ENCODE measurements at regions not wholly inside any gene's neighbourhood (a gene's known extent, or its start where the extent isn't known, plus 50 kb on each side); places are given as distances from the start of the nearest gene placed in this dataset.

- TF ChIP-seq, protein P1, sequence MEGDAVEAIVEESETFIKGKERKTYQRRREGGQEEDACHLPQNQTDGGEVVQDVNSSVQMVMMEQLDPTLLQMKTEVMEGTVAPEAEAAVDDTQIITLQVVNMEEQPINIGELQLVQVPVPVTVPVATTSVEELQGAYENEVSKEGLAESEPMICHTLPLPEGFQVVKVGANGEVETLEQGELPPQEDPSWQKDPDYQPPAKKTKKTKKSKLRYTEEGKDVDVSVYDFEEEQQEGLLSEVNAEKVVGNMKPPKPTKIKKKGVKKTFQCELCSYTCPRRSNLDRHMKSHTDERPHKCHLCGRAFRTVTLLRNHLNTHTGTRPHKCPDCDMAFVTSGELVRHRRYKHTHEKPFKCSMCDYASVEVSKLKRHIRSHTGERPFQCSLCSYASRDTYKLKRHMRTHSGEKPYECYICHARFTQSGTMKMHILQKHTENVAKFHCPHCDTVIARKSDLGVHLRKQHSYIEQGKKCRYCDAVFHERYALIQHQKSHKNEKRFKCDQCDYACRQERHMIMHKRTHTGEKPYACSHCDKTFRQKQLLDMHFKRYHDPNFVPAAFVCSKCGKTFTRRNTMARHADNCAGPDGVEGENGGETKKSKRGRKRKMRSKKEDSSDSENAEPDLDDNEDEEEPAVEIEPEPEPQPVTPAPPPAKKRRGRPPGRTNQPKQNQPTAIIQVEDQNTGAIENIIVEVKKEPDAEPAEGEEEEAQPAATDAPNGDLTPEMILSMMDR (IDR thresholded peaks at IDR 0.05; ENCODE audit: low read depth, low read length): no peak
- no peak overlapping the region for H3K4me3 ChIP-seq (replicated peaks in 1 of 2; ENCODE audit: low read depth in 2 of 2, low read length in 2 of 2)
- peak in 1 of 2 donors; percentile 34 for DNase-seq (ENCODE audit: low read depth in 2 of 2)
Observed at GRCh38 chr5:9905661-9906060, 275.5 kb upstream of the TAS2R1 start.

- peak; percentile 46 to 59 for DNase-seq (ENCODE audit: low read depth in 2 of 2)
- H3K4me3 ChIP-seq (replicated peaks in 1 of 2; ENCODE audit: low read depth in 2 of 2, low read length in 2 of 2): no peak overlapping the region
- TF ChIP-seq, protein P1 (IDR thresholded peaks at IDR 0.05; ENCODE audit: low read depth, low read length): no peak
Observed at GRCh38 chr5:9903801-9904200, 273.6 kb upstream of the TAS2R1 start.

- peak; percentile 60 to 74 for DNase-seq (ENCODE audit: low read depth in 2 of 2)
- H3K4me3 ChIP-seq (replicated peaks in 1 of 2; ENCODE audit: low read depth in 2 of 2, low read length in 2 of 2): no peak overlapping the region
- TF ChIP-seq, protein P1 (IDR thresholded peaks at IDR 0.05; ENCODE audit: low read depth, low read length): peak; percentile 67
Observed at GRCh38 chr5:9898319-9898718, 268.2 kb upstream of the TAS2R1 start.

DNA sequence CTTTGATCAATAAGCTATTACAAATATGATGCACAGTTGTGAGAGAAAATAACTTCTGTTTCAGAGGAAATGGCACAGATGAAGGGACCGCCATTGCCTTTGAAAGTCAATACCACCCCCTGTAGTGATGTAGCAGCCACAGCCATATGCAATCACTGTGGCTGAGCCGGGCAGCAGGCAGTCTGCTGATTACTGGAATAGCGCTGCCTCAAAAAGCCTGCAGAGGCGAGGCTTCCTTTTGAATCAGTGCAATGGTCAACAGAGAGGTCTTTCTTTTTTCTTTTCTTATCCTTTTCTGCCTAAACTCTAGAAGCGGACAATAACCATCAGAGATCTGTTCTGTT is 265.1 kb upstream of the TAS2R1 start:
- no peak overlapping the region for H3K4me3 ChIP-seq (replicated peaks in 1 of 2; ENCODE audit: low read depth in 2 of 2, low read length in 2 of 2)
- DNase-seq (ENCODE audit: low read depth in 2 of 2): no peak
- TF ChIP-seq, protein P1 (IDR thresholded peaks at IDR 0.05; ENCODE audit: low read depth, low read length): no peak

DNA sequence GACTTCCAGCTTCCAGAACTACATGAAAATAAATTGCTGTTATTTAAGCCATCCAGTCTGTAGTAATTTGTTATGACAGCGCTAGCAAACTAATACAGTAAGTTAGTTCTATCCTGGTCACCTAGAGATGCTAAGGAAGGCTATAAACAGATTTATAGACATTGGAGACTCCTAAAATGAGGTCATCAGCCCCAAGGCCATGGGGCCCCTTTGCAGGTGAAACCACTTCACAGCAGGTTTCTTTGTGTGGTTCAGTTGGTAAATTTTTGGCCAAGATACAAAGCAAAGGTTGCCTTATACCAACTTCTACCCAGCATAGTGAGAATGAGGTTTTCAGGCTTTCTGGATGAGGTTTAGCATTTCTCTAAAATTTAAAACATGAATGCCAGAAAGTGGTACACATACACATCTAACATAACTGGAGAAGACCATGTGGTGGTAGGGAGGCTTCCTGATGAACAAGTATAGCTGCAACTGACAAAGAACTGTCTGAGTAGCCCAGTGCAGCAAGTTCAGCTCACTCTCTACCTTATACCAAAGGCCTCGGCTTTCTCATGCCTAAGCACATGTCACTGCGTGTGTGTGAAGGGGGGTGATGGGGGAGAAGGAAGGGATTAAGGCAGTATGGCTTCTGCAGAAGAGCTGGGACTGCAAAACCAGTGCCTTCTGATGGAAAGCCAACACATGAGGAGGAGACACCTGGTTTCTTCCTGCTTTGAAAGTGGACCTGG is 264.6 kb upstream of the TAS2R1 start:
- no peak for DNase-seq (ENCODE audit: low read depth in 2 of 2)
- TF ChIP-seq, protein P1 (IDR thresholded peaks at IDR 0.05; ENCODE audit: low read depth, low read length): no peak
- no peak overlapping the region for H3K4me3 ChIP-seq (replicated peaks in 1 of 2; ENCODE audit: low read depth in 2 of 2, low read length in 2 of 2)

DNA sequence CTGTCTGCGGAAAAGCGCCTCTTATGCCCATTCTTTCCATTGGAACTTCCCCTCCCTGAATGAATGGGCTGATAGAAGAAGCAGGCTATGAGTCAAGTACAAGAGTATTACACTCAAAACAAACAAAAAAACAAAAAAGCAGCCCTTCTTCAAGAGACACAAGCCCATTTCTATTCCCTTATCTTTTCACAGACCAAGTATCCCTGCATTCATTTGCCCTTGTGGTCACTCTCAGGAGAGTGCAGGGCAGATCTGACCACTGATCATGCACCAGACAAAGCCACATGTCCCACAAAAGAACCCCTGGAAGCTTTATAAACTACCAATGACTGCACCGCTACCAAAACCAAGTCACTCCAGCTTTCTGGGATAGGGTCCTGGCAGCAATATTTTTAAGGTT is 262.5 kb upstream of the TAS2R1 start:
- TF ChIP-seq, protein P1 (IDR thresholded peaks at IDR 0.05; ENCODE audit: low read depth, low read length): no peak
- DNase-seq (ENCODE audit: low read depth in 2 of 2): peak in 1 of 2 donors; percentile 15
- H3K4me3 ChIP-seq (replicated peaks in 1 of 2; ENCODE audit: low read depth in 2 of 2, low read length in 2 of 2): no peak overlapping the region

DNA sequence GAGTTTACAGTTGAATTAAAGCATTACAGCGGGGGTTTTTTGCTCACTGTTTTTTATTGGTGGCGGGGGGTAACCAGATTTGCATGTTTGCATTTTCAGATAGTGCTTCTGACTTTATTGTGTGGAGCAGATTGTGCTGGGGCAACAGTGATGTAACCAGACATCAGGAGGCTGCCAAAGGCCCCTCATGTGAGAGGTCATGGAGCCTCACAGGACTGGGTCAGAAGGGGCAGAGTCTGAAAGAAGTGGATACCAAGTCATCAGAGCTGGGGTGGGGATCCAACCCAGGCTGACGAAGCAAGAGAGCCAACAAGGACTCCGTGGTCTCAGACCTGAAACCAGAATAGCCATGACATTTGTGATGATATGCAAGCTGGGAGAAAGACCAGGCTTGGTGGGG is 259.4 kb upstream of the TAS2R1 start:
- no peak for DNase-seq (ENCODE audit: low read depth in 2 of 2)
- TF ChIP-seq, protein P1 (IDR thresholded peaks at IDR 0.05; ENCODE audit: low read depth, low read length): no peak
- no peak overlapping the region for H3K4me3 ChIP-seq (replicated peaks in 1 of 2; ENCODE audit: low read depth in 2 of 2, low read length in 2 of 2)

Measured in cardiac fibroblast (primary cell).